Activated T-helper 9 cell treated with anti-CD3 and anti-CD28 coated beads, Interleukin-2, amount 50 U/mL, for 16 hours (primary cell): ENCODE measurements at regions not wholly inside any gene's neighbourhood (a gene's known extent, or its start where the extent isn't known, plus 50 kb on each side); places are given as distances from the start of the nearest gene placed in this dataset.
A peak's percentile ranks its signal among the peaks of the same experiment; 100 is the strongest.
"Not testable (repeated sequence)": the region's sequence is repeated elsewhere in the genome, so short reads cannot be mapped to it uniquely, and the experiment has no call there.

Experiments
- DNase-seq: peaks from one replicate; pipeline ENCODE4 v3.0.0-alpha.2; 2020; ENCODE audit warnings: low read depth

DNA sequence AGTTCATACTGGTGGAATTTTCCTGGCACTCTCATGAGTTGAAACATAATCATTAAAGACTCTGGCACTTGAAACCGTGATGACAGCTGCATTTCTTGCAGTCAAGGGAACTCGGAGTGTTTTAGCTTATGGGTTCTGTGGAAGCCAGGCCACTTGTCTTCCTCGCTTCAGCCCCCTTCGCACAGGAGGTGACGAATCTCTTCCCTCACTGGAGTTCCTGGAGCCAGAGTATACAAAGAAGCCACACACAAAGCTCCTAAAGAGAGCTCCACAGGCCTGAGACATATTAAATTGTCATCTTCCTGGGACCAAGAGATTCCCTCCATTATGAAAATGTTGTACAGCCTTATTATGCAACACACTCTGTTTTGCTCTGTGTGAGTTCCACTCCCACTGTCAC is 964.1 kb downstream of the TMEM121 start:
- DNase-seq = no peak

- no peak for DNase-seq
Observed at GRCh38 chr14:106491851-106492250, 965.5 kb downstream of the TMEM121 start.

DNA sequence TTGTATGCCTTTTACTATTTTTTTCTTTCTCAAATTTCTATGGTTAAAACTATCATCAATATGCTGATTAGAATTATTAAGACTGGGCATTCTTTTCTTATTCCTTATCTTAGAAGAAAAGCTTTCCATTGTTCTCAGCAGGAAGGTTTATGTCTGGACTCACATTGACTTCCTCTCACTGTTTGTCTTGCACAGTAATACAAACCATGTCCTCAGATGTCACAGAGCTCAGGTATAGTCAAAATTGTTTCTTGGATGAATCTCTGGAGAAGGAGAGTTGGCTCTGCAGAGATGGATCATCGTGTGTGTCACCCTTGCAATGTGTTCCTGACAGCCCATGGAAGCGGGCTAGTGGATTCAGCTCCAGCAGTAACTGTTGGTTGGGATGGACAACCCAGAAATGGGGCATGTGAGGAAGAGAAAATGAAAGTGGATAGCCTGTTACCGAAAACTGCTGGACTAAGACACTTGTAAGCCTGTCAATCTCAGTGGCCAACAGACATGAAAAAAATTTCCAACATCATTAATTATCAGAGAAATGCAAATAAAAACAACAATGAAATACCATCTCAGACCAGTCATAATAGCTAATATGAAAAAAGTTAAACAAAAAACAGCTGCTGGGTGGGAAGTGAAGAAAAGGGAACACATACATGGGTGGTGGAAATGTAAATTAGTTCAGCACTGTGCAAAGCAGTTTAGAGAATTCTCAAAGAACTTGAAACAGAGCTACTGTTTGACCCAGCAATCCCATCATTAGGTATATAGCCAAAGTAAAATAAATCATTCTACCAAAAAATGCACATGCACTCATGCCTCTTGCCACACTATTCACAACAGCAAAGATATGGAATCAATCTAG is 967.8 kb downstream of the TMEM121 start:
- DNase-seq = no peak

GRCh38 chr14:106500571-106500970 is 974.2 kb downstream of the TMEM121 start:
- no peak for DNase-seq

DNA sequence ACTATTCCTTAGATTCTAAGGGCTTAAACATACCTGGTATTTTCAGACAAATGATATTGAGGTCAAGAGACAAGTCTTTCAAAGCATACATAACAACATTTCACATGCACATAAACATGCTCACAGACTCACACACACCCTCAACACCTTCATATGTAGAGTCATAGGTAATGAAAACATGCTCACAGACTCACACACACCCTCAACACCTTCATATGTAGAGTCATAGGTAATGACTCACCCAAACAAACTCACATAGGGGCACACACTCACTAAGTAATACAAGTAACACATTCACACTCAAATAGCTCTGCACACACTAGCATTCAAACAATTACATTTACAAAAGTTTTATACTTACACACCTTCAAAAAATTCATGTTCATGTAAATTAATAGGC is 975.5 kb downstream of the TMEM121 start:
- no peak for DNase-seq

- no peak for DNase-seq
Observed at GRCh38 chr14:106505366-106505765, 979.0 kb downstream of the TMEM121 start.

GRCh38 chr14:106506881-106507305 is 980.5 kb downstream of the TMEM121 start:
- peak; percentile 25 for DNase-seq

DNA sequence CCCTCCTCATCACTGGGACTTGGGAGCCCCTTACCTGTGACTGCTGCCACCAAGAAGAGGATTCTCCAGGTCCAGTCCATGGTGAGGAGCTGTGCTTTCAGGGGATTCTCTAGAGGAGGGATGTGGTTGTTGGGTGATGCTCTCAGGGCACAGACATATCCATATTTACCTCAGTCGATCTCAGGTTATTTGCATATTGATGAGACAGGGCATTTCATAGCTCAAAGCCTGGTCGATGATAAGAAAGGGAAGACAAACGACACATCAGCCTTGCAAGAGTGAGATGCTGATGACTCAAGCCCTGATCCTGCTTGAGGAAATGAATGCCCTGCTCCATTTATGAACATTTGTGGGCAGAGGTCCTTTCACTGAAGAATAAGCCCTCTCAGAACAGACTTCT is 981.0 kb downstream of the TMEM121 start:
- no peak for DNase-seq

DNA sequence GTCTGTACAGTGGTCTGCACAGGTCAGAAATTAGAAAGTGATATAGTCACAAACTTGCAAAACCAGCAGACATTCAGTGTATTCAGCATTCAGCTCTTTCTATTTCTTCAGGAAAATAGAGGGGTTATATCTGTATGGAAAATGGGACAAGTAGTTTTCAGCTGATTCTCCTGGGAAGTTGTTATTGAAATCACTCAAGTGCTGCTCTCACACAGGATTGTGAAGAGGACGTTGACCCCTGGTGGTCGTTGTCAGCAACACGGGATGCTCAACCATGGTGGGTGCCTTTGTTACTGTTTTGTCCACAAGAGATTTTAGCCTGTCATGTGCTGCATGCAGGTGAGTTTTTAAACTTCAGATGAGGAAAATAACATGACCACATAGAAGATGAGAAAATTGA is 981.8 kb downstream of the TMEM121 start:
- DNase-seq = no peak

- no peak for DNase-seq
Observed at GRCh38 chr14:106509176-106509575, 982.8 kb downstream of the TMEM121 start.

DNA sequence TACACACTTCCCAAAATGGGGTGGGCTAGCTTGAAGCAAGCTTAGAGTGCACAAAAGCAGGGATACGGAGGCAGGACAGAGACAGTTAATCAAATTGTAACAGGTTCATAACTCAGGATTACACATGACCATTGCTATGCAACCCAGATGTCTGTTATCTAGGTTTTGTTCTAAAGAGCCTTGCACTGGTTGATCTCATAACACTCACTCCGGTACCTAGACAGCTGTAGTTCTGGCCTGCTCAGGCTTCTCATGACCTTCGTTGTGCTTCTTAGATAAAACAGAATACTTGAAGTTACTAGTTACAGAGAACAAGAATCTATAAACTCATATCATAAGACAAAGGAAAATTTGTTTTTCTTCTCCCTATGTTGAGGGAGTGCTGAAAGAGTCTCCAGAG is 983.4 kb downstream of the TMEM121 start:
- no peak for DNase-seq

DNA sequence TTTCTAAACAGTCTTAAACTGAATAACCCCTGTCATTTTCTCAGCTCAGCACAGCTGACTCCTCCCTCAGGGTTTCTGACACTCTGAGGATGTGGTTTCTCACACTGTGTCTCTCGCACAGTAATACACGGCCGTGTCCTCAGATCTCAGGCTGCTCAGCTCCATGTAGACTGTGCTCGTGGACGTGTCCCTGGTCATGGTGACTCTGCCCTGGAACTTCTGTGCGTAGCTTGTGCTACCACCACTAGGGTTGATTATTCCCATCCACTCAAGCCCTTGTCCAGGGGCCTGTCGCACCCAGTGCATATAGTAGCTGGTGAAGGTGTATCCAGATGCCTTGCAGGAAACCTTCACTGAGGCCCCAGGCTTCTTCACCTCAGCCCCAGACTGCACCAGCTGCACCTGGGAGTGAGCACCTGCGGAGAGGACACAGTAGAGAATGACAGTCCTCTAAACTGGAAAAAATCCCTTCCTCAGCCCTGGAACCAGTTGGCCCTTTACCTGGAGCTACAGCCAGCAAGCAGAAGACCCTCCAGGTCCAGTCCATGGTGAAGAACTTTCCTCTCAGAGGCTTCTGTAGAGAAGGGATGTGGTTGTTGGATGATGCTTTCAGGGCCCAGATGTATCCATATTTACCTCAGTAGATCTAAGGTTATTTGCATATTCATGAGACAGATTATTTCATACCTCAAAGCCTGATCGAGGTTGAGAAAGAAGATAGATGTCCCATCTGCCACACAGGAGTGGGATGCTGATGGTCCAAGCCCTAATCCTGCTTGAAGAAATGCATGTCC is 984.8 kb downstream of the TMEM121 start:
- peak; percentile 16 for DNase-seq

GRCh38 chr14:106511800-106512198 is 985.4 kb downstream of the TMEM121 start:
- no peak for DNase-seq

GRCh38 chr14:106513302-106513701 is 986.9 kb downstream of the TMEM121 start:
- no peak for DNase-seq

GRCh38 chr14:106518054-106518943 is 991.9 kb downstream of the TMEM121 start:
- peak; percentile 65 for DNase-seq

- not testable (repeated sequence) for DNase-seq
Observed at GRCh38 chr14:106522118-106522517, 995.7 kb downstream of the TMEM121 start.

DNA sequence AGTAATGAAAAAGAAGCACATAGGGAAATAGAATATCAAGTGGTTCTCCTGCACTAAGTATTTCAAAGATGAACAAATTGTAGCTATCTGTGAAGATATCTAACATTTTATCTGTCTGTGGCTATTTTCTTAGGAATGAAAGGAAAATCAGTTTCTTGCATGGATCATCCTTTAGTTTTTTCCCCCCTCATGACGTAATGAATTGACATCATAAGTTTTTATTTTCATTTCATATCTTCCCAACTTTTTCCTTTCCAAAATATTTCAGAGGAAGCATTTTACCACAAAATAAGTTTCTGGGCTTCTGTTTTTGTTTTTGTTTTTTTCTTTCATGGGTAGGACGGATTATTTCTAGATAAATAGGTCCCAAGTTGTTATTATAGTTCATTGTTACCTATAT is 996.6 kb downstream of the TMEM121 start:
- DNase-seq = no peak

GRCh38 chr14:106528717-106529116 is 1002.3 kb downstream of the TMEM121 start:
- DNase-seq = no peak

GRCh38 chr14:106530031-106530422 is 1003.6 kb downstream of the TMEM121 start:
- no peak for DNase-seq

DNA sequence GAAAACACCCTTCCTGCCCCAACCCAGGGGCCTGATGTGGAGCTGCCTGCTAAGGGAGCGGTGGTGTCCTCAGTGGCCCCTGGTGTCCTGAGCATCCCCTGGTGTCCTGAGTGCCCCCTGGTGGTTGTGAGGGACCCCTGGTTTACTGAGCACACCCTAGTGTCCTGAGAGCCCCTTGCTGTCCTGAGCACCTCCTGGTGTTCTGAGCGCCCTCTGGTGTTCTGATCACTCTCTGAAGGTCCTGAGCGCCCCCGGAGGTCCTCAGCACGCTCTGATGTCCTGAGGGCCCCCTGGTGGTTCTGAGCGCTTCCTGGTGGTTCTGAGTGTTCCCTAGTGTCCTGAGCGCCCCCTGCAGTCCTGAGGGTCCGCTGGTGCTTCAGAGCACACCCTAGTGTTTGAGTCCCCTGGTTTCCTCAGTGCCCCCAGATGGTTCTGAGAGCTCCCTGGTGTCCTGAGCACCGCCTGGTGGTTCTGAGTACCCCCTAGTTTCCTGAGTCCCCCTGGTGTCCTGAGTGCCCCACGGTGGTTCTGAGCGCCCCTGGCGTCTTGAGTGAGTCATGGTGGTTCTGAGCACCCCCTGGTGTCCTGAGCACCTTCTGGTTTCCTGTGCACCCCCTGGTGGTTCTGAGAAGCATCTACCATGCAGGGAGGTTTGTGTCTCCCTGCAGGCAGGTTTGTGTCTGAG is 1004.2 kb downstream of the TMEM121 start:
- DNase-seq = peak; percentile 30

GRCh38 chr14:106537597-106537996 is 1011.2 kb downstream of the TMEM121 start:
- DNase-seq = not testable (repeated sequence)

- no peak for DNase-seq
Observed at GRCh38 chr14:106538201-106538600, 1011.8 kb downstream of the TMEM121 start.
